COR-L47 (cell line): ENCODE measurements at regions not wholly inside any gene's neighbourhood (a gene's known extent, or its start where the extent isn't known, plus 50 kb on each side); places are given as distances from the start of the nearest gene placed in this dataset.

Experiments used
- DNase-seq: peaks from one replicate; lab custom pipeline; 2025; lab: John Stamatoyannopoulos, UW

DNA sequence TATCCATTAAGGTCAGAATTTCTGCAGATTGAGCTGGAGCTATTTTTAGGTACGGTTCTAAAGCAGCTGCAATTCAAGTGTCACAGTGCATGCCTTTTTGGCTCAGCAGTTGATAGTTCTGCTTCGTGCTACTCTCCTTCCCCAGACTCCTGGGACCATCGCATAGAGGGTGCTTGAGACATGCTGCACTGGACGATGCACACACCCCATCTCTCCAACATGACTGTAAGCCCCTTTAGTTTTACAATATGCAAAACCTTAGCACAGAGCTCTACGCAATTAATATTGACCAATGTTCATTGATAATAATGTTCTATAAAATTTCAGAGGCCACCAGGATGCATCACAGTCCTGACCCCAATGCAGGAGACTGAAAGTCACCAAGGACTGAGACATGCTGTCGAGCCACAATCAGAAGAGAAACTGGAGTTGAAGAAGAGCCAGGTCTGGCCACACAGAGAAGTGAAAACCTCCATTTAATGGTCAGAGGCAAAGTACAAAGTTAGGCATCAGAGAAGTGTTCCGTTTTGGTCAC lies 120.9 kb upstream of the ZC3H12C start:
- DNase-seq: no peak

DNA sequence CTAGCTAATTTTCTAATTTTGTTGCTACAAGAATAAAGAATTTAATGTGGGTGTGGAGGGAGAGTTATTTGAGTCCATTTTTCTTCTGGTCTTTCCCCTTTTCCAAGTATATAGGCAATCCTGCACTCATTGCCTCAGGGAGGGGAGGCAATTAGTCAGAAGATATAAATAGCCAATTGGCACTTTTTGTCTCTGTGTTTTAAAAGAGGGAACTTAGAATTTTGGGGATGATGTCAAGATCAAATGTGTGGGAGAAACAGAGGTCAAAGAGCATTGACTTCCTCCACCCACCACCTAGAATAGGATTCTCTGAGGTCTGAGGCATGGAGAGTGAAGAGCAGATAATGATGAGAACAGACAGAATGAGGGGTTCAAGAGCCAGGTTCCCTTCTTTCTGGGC lies 120.3 kb upstream of the ZC3H12C start:
- no peak for DNase-seq

DNA sequence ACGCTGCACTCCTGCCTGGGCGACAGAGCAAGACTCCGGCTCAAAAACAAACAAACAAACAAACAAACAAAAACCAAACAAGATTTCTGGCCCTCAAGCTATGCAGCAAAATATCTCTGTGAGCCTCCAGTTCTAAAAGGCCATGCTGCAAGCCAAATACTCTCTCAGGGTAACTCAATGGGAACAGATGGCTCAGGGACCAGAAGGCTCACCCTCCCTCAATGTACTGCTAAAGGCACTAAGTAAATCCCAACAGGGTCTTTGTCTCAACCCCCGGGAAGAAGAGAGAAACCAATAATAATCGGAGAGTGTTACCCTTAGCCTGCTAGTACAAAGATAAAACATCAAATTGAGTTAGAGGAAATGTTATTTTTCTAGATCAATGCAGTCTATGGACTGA lies 119.7 kb upstream of the ZC3H12C start:
- DNase-seq: no peak

- no peak for DNase-seq
Observed at GRCh38 chr11:109974523-109974922, 118.7 kb upstream of the ZC3H12C start.

- no peak for DNase-seq
Observed at GRCh38 chr11:109978895-109979294, 114.3 kb upstream of the ZC3H12C start.

DNA sequence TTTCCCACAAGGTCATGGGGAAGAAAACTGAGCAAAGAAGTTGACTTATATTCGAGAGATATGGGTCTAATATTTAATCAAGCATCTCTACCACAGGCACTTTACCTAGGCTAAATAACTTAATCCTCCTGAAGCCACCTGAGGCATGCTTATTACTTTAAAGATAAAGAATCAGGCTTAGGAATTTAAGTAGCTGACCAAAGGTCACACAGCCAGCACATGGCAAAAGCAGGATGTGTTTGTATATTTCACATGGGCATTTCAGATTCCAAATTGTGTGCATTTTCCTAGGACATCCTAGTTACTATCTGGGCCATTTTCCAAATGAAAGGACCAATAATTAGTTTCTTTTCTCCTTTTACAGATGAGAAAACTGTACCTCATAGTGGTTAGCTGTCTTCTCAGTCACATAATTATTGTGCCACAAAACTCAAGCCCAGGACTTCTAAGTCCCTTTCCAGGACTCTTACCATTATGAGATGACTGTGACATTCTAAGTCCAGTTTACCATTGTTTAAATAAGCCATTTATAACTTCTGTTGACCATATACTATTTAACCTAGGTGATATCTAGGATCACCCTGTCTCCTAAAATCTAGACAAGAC lies 112.1 kb upstream of the ZC3H12C start:
- no peak for DNase-seq

DNA sequence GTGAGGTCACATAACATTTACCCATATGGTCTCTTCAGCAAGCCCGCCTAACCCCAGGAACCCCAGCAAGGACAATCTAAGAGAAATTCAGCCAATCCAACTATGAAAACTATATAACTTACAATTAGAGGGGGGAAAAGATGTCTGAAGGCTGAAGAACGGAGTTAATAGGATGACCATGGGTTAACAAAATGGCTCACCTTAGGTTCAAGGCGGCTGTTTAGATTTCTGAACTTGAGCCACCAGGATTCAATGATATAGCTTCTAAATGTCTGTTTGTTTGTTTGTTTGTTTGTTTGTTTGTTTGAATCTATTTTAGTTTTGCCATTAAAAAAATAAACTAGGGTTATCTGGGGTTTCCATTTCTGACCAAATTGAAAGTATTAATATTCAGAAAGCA lies 109.8 kb upstream of the ZC3H12C start:
- DNase-seq: no peak

DNA sequence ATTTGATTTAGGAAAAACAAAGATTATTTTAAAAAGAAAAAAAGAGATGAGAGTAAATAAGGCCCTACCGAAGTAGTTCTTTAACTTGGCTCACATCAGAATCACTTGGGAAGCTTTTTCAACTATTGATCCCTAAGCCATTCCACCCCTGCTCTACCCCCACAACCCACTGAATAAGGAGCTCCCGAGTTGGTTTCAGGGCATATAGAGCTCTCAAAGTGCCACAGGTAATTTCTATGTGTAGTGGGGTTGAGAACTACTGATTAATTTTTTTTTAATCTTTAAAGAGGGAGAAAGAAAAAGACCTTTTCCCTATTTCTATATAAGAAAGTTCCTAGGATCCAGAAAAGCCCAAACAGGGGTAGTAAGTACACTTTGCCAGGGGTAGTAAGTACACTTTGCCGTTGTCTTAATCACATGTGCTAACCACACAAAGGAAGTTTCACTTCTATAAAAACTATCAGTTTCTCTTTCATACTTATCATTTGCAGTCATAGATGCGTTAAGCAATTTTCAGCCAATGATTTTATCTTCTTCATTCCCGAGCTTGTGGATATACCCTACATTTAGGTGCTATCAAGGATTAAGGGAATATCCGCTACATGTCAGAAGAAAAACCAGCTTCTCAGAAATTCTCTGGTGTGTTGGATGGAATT lies 108.4 kb upstream of the ZC3H12C start:
- no peak for DNase-seq

- no peak for DNase-seq
Observed at GRCh38 chr11:109986488-109986887, 106.7 kb upstream of the ZC3H12C start.

GRCh38 chr11:109991835-109992234 lies 101.4 kb upstream of the ZC3H12C start:
- no peak for DNase-seq

DNA sequence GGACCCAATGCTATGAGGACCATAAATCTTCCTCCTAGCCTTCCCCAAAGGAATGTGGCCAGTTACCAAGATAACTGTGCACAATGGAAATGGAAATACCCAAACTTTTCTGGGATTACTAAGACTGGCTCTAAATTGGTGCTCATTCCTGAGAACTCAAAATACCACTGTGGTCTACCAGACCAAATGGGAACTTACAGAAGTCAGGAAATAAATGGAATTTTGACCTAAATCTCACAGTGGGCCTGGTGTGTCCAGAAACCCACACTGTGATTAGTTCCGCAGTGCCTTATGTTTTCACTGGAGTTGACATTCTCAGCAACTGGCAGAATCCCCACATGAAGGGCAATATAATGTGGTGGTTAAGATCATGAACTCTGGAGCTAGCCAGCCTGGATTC lies 99.4 kb upstream of the ZC3H12C start:
- no peak for DNase-seq

DNA sequence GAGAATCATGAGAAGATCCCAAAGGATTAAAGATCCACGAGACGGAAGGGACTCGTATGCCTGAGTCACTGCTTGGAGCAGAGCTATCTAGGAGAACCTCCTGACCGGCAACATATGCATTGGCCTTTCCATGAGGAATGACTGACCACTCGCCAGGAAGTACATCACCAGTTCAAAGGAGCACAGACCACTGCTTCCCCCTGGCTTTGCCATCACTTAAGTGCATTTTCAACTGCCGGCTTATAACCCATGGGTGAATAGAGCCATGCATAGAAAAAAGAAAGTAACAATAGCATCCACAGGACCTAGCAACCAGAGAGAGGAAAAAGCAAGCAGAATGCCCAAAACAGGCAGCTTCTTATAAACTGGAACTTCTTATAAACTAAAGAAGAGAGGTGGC lies 98.3 kb upstream of the ZC3H12C start:
- no peak for DNase-seq

GRCh38 chr11:109996060-109996459 lies 97.1 kb upstream of the ZC3H12C start:
- DNase-seq: no peak

DNA sequence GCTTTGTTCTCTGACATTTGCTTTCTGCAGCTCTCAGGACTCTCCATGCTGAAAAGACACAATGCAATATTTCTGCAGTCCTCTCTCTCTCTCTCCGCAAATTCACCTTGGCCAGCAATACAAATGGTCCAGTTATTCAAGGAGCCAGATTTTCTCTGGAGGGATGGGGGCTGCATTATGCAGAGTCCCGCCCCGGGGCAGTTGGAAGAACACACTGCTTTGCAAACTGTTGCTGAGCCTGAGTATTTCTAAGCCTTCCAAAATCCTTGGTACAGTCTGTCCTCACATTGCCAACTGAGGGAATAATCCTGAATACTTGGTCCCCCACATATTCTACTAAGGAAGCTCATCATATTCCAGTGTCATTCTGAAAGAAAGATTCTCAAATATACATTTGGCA lies 94.3 kb upstream of the ZC3H12C start:
- DNase-seq: no peak

DNA sequence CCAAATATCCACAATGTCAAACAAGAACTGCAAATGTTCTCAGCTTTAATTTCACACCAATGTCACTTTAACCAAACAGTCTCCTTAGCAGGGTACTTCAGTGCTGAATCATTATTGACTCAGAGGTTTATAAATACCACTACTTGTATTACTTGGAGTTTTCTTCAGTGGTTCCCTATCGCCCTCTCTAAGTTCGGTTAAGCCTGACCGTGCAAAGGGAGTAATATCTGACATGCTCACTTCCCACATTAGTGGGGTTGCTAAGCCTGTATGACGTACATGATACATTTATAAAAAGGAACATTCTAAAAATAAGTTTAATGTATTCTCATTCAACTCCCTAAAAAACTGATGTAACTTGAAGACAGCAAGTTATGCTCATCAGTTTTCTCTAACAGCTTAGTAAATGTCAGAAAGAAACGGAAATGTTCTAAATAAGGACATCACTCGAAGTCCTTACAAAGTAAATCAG lies 93.1 kb upstream of the ZC3H12C start:
- no peak for DNase-seq

GRCh38 chr11:110000850-110001249 lies 92.3 kb upstream of the ZC3H12C start:
- DNase-seq: no peak

GRCh38 chr11:110003426-110003825 lies 89.8 kb upstream of the ZC3H12C start:
- DNase-seq: no peak

DNA sequence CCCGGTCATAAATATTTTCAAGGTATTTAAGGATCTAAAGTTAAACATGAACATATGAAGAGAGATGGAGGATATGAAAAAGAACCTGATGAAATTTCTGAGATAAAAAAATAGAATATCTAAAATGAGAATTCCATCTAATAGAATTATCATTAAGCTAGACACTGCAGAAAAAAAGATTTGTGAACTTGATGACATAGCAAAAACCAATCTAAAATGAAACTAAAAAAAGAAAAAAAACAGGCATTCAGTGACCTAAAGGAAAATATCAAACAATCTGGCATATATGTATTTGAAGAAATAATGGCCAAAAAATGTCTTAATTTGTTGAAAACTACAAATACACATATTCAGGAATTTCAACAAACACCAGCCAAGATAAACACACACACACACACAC lies 81.6 kb upstream of the ZC3H12C start:
- DNase-seq: no peak

DNA sequence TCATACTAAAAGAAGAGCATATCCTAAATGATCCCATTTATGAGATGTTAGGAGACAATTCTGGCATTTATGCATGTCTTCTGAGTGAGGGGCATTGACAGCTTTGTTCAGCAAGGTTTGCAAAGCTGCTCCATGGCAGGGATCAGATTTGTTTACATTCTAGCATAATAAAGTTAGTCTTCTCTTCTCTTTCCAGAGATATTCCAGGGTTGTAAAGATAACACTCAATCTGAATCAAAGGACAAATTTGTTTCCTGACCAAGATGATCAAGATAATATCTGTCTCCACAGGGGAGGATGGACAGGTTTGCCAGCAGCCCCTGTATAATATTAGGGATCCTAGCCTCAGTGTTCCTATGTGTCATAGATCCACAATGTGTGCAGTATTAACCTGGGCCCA lies 77.5 kb upstream of the ZC3H12C start:
- DNase-seq: no peak

- DNase-seq: no peak
Observed at GRCh38 chr11:110019675-110020074, 73.5 kb upstream of the ZC3H12C start.

DNA sequence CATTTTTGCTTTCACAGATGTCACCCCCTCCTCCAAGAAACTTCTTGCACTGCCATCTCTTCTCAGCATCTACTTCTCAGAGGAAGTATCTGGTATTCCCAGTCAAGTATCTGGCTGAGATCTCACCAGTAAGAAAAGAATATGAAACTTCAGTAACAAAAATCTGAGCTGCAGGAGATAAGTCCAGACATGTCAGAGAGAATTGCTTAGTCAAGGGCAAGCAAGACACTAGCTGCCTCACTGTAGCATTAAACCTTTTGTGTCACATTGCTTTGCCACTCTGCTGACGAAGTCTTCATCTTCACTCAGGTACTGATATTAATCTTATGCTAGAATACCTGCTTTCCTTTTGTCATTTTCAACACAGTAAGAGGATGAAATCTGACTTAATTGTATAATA lies 70.6 kb upstream of the ZC3H12C start:
- DNase-seq: no peak

GRCh38 chr11:110023711-110024110 lies 69.5 kb upstream of the ZC3H12C start:
- no peak for DNase-seq

- no peak for DNase-seq
Observed at GRCh38 chr11:110026858-110027626, 66.2 kb upstream of the ZC3H12C start.
